BE2C (cell line): ENCODE measurements at regions not wholly inside any gene's neighbourhood (a gene's known extent, or its start where the extent isn't known, plus 50 kb on each side); places are given as distances from the start of the nearest gene placed in this dataset.

ENCODE experiments used
- DNase-seq: peaks from one replicate; pipeline ENCODE4 v3.0.0-alpha.2; 2020
- H3K27me3 ChIP-seq: fragments of 250-450 bp; sonication (Bioruptor Pico); 2 replicates; pipeline ENCODE4 v1.5.1; 2020; ENCODE audit warnings: mild to moderate bottlenecking
- H3K36me3 ChIP-seq: fragments of 250-450 bp; sonication (Bioruptor Pico); 2 replicates; pipeline ENCODE4 v1.5.1; 2020; ENCODE audit warnings: mild to moderate bottlenecking
- H3K4me1 ChIP-seq: fragments of 250-450 bp; sonication (Bioruptor Pico); 2 replicates; pipeline ENCODE4 v1.5.1; 2020
- H3K4me3 ChIP-seq: 2 replicates; pipeline ENCODE4 v1.5.1; 2011; ENCODE audit warnings: low read depth, low read length
- H3K9me3 ChIP-seq: fragments of 250-450 bp; sonication (Bioruptor Pico); 2 replicates; pipeline ENCODE4 v1.5.1; 2020
- CTCF ChIP-seq: IDR thresholded peaks from 2 replicates; pipeline ENCODE4 v1.5.1; 2012; ENCODE audit warnings: mild to moderate bottlenecking, low read depth, low read length

- no peaks in the 10 kb centered on the region for H3K4me1 ChIP-seq
- DNase-seq: no peak
- H3K9me3 ChIP-seq: no peaks in the 10 kb centered on the region
- no peak overlapping the region for H3K4me3 ChIP-seq
- H3K27me3 ChIP-seq: no peaks in the 10 kb centered on the region
- TF ChIP-seq CTCF: no peak
- H3K36me3 ChIP-seq: no peaks in the 10 kb centered on the region
These were observed 449.8 kb downstream of the TAFA4 start for GRCh38 chr3:68482565-68482964.

GRCh38 chr3:68479779-68480178, 452.6 kb downstream of the TAFA4 start:
- TF ChIP-seq CTCF: no peak
- Histone ChIP-seq H3K36me3 (no peaks in the 10 kb centered on the region), H3K9me3 (no peaks in the 10 kb centered on the region)

GRCh38 chr3:68468695-68469375, 463.5 kb downstream of the TAFA4 start:
- TF ChIP-seq CTCF: no peak
- no peak for DNase-seq
- no peaks in the 10 kb centered on the region for H3K9me3 ChIP-seq
- no peaks in the 10 kb centered on the region for H3K4me1 ChIP-seq
- H3K27me3 ChIP-seq: no peaks in the 10 kb centered on the region
- H3K36me3 ChIP-seq: no peaks in the 10 kb centered on the region
- no peak overlapping the region for H3K4me3 ChIP-seq

More at GRCh38 chr3:68479779-68480178, 452.6 kb downstream of the TAFA4 start:
- H3K27me3 ChIP-seq: no peaks in the 10 kb centered on the region
- no peaks in the 10 kb centered on the region for H3K4me1 ChIP-seq
- DNase-seq: no peak
- no peak overlapping the region for H3K4me3 ChIP-seq

- Histone ChIP-seq H3K9me3 (no peaks in the 10 kb centered on the region), H3K27me3 (no peaks in the 10 kb centered on the region), H3K36me3 (no peaks in the 10 kb centered on the region), H3K4me3 (no peak overlapping the region), H3K4me1 (no peaks in the 10 kb centered on the region)
- no peak for TF ChIP-seq CTCF
- no peak for DNase-seq
These were observed 464.9 kb downstream of the TAFA4 start for GRCh38 chr3:68467465-68467864.

GRCh38 chr3:68458581-68458980, 473.8 kb downstream of the TAFA4 start:
- Histone ChIP-seq H3K9me3 (no peaks in the 10 kb centered on the region), H3K27me3 (no peaks in the 10 kb centered on the region), H3K4me3 (no peak overlapping the region), H3K36me3 (no peaks in the 10 kb centered on the region), H3K4me1 (no peaks in the 10 kb centered on the region)
- TF ChIP-seq CTCF: no peak
- DNase-seq: no peak

GRCh38 chr3:68448510-68449383, 483.6 kb downstream of the TAFA4 start:
- Histone ChIP-seq H3K36me3 (no peaks in the 10 kb centered on the region), H3K4me3 (no peak overlapping the region), H3K9me3 (no peaks in the 10 kb centered on the region; the same call in 1 of the 2 replicates), H3K4me1 (no peaks in the 10 kb centered on the region), H3K27me3 (no peaks in the 10 kb centered on the region)
- DNase-seq: no peak
- TF ChIP-seq CTCF: no peak
